Liver (tissue), 3 donors: ENCODE measurements at regions not wholly inside any gene's neighbourhood (a gene's known extent, or its start where the extent isn't known, plus 50 kb on each side); places are given as distances from the start of the nearest gene placed in this dataset.

ENCODE experiments used
- EGR1 ChIP-seq, 2 donors: IDR thresholded peaks; 2 replicates each; pipeline ENCODE4 v1.6.1; 2016 to 2018; ENCODE audit warnings: antibody characterized with exemption in 2 of 2, low read depth in 2 of 2
- GABPA ChIP-seq, 2 donors: IDR thresholded peaks in 1 of 2; conservative IDR thresholded peaks in 1 of 2; 2 replicates each; pipeline ENCODE4 v1.6.1; 2016; ENCODE audit warnings: antibody characterized with exemption in 2 of 2, mild to moderate bottlenecking in 1 of 2, moderate library complexity in 1 of 2
- HNF4G ChIP-seq: IDR thresholded peaks from 2 replicates; pipeline ENCODE4 v1.6.1; 2016; ENCODE audit warnings: antibody characterized with exemption
- RAD21 ChIP-seq, 2 donors: IDR thresholded peaks; 2 replicates each; pipeline ENCODE4 v1.6.1; 2016; ENCODE audit warnings: antibody characterized with exemption in 2 of 2, mild to moderate bottlenecking in 2 of 2
- RXRA ChIP-seq, 2 donors: IDR thresholded peaks; 2 replicates each; pipeline ENCODE4 v1.6.1; 2017 to 2018; ENCODE audit warnings: antibody characterized with exemption in 2 of 2, mild to moderate bottlenecking in 1 of 2
- TAF1 ChIP-seq: conservative IDR thresholded peaks from 2 replicates; pipeline ENCODE4 v1.6.1; 2016; ENCODE audit warnings: antibody characterized with exemption, mild to moderate bottlenecking
- TF ChIP-seq, protein P1 (sequence below): fragments of 150-350 bp; IDR thresholded peaks from 2 replicates; pipeline ENCODE4 v1.5.1; 2017; ENCODE audit warnings: improper control_type of control experiment, low read depth, low read length; ENCODE audit not compliant: missing input control
- TF ChIP-seq, protein P2 (sequence below): IDR thresholded peaks from 2 replicates; pipeline ENCODE4 v1.6.1; 2016; ENCODE audit warnings: antibody characterized with exemption, mild to moderate bottlenecking
- TF ChIP-seq, protein P3 (sequence below): IDR thresholded peaks from 2 replicates; pipeline ENCODE4 v1.6.1; 2016; ENCODE audit warnings: antibody characterized with exemption
- TF ChIP-seq, protein P4 (sequence below): IDR thresholded peaks from 2 replicates; pipeline ENCODE4 v1.6.1; 2016; ENCODE audit warnings: antibody characterized with exemption
- TF ChIP-seq, protein P5 (sequence below): IDR thresholded peaks from 2 replicates; pipeline ENCODE4 v1.6.1; 2016; ENCODE audit warnings: antibody characterized with exemption
- donor health status: healthy.
- donor health status: healthy.

DNA sequence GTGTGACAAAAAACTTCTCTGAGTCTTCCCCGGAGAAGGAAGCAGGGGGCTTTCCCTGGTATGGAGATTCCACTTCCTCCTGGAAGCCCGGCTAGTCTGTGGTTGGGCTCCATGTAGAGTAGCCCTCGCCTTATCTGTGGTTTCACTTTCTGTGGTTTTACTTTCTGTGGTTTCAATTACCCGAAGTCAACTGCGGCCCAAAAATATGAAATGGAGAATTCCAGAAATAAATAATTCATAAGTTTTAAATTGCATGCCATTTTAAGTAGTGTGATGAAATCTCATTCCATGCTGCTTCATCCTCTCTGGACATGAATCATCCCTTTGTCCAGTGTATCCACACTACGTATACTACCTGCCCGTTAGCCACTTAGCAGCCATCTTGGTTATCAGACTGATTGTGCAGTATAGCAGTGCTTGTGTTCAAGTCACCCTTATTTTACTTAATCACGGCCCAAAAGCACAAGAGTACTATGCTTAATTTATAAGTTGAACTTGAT lies 275.0 kb upstream of the SESN3 start:
- TF ChIP-seq RXRA (IDR thresholded peaks at IDR 0.05) (no peak), HNF4G (no peak), GABPA (IDR thresholded peaks at IDR 0.05 in 1 of 2, conservative IDR thresholded peaks at IDR 0.05 in 1 of 2) (no peak), TAF1 (no peak), RAD21 (IDR thresholded peaks at IDR 0.05) (no peak), EGR1 (IDR thresholded peaks at IDR 0.05; ENCODE audit: low read depth in 2 of 2) (no peak)
- TF ChIP-seq, protein P1, sequence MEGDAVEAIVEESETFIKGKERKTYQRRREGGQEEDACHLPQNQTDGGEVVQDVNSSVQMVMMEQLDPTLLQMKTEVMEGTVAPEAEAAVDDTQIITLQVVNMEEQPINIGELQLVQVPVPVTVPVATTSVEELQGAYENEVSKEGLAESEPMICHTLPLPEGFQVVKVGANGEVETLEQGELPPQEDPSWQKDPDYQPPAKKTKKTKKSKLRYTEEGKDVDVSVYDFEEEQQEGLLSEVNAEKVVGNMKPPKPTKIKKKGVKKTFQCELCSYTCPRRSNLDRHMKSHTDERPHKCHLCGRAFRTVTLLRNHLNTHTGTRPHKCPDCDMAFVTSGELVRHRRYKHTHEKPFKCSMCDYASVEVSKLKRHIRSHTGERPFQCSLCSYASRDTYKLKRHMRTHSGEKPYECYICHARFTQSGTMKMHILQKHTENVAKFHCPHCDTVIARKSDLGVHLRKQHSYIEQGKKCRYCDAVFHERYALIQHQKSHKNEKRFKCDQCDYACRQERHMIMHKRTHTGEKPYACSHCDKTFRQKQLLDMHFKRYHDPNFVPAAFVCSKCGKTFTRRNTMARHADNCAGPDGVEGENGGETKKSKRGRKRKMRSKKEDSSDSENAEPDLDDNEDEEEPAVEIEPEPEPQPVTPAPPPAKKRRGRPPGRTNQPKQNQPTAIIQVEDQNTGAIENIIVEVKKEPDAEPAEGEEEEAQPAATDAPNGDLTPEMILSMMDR, result no peak
- TF ChIP-seq, protein P2, sequence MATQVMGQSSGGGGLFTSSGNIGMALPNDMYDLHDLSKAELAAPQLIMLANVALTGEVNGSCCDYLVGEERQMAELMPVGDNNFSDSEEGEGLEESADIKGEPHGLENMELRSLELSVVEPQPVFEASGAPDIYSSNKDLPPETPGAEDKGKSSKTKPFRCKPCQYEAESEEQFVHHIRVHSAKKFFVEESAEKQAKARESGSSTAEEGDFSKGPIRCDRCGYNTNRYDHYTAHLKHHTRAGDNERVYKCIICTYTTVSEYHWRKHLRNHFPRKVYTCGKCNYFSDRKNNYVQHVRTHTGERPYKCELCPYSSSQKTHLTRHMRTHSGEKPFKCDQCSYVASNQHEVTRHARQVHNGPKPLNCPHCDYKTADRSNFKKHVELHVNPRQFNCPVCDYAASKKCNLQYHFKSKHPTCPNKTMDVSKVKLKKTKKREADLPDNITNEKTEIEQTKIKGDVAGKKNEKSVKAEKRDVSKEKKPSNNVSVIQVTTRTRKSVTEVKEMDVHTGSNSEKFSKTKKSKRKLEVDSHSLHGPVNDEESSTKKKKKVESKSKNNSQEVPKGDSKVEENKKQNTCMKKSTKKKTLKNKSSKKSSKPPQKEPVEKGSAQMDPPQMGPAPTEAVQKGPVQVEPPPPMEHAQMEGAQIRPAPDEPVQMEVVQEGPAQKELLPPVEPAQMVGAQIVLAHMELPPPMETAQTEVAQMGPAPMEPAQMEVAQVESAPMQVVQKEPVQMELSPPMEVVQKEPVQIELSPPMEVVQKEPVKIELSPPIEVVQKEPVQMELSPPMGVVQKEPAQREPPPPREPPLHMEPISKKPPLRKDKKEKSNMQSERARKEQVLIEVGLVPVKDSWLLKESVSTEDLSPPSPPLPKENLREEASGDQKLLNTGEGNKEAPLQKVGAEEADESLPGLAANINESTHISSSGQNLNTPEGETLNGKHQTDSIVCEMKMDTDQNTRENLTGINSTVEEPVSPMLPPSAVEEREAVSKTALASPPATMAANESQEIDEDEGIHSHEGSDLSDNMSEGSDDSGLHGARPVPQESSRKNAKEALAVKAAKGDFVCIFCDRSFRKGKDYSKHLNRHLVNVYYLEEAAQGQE, result no peak
- TF ChIP-seq, protein P3, sequence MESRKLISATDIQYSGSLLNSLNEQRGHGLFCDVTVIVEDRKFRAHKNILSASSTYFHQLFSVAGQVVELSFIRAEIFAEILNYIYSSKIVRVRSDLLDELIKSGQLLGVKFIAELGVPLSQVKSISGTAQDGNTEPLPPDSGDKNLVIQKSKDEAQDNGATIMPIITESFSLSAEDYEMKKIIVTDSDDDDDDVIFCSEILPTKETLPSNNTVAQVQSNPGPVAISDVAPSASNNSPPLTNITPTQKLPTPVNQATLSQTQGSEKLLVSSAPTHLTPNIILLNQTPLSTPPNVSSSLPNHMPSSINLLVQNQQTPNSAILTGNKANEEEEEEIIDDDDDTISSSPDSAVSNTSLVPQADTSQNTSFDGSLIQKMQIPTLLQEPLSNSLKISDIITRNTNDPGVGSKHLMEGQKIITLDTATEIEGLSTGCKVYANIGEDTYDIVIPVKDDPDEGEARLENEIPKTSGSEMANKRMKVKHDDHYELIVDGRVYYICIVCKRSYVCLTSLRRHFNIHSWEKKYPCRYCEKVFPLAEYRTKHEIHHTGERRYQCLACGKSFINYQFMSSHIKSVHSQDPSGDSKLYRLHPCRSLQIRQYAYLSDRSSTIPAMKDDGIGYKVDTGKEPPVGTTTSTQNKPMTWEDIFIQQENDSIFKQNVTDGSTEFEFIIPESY, result no peak
- TF ChIP-seq, protein P4, sequence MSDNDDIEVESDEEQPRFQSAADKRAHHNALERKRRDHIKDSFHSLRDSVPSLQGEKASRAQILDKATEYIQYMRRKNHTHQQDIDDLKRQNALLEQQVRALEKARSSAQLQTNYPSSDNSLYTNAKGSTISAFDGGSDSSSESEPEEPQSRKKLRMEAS, result no peak
- TF ChIP-seq, protein P5, sequence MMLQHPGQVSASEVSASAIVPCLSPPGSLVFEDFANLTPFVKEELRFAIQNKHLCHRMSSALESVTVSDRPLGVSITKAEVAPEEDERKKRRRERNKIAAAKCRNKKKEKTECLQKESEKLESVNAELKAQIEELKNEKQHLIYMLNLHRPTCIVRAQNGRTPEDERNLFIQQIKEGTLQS, result no peak
